CD4-positive, alpha-beta memory T cell (primary cell): ENCODE measurements at regions not wholly inside any gene's neighbourhood (a gene's known extent, or its start where the extent isn't known, plus 50 kb on each side); places are given as distances from the start of the nearest gene placed in this dataset.

Source experiments
- CTCF ChIA-PET: fragments of 350-600 bp; sonication (Branson Sonifier 250); formaldehyde crosslinking; loops from one replicate; lab custom pipeline; 2021; ENCODE audit warnings: inconsistent platforms; ENCODE audit not compliant: partially characterized antibody; lab: Charles Lee
- POLR2A ChIA-PET: fragments of 350-600 bp; sonication (Branson Sonifier 250); formaldehyde crosslinking; loops from one replicate; lab custom pipeline; 2021; ENCODE audit not compliant: partially characterized antibody; lab: Charles Lee
- DNase-seq, 5 donors: peaks; one replicate each; pipeline versions ENCODE4 v3.0.0 to v3.0.0-alpha.2; 2020 to 2022; ENCODE audit warnings: mixed read lengths in 1 of 5
- H3K27ac ChIP-seq: one replicate; pipeline ENCODE4 v1.7.0; 2013; ENCODE audit warnings: low read depth, low read length
- H3K27me3 ChIP-seq: 2 replicates; pipeline ENCODE4 v1.7.0; 2013; ENCODE audit warnings: mild to moderate bottlenecking, low read length, moderate library complexity; ENCODE audit not compliant: insufficient read depth
- H3K36me3 ChIP-seq: 2 replicates; pipeline ENCODE4 v1.7.0; 2013; ENCODE audit warnings: mild to moderate bottlenecking, low read length, moderate library complexity; ENCODE audit not compliant: insufficient read depth
- H3K4me1 ChIP-seq: 2 replicates; pipeline ENCODE4 v1.7.0; 2013; ENCODE audit warnings: mild to moderate bottlenecking, low read length, moderate library complexity; ENCODE audit not compliant: insufficient read depth
- H3K4me3 ChIP-seq, 2 donors: one replicate each; pipeline ENCODE4 v1.7.0; 2013; ENCODE audit warnings: low read length in 2 of 2, mild to moderate bottlenecking in 1 of 2
- H3K9me3 ChIP-seq, 2 donors: one replicate each; pipeline ENCODE4 v1.7.0; 2013; ENCODE audit warnings: low read length in 2 of 2, control low read depth in 1 of 2; ENCODE audit not compliant: control insufficient read depth in 1 of 2
- H3K27ac Mint-ChIP-seq, 7 donors: one replicate each; pipeline ENCODE4 v1.8.0; 2020 to 2021; ENCODE audit warnings: mixed read lengths in 7 of 7, mild to moderate bottlenecking in 6 of 7, inconsistent platforms in 3 of 7, moderate library complexity in 3 of 7
- H3K27me3 Mint-ChIP-seq, 2 donors: one replicate each; pipeline ENCODE4 v1.8.0; 2020 to 2021; ENCODE audit warnings: mixed read lengths in 2 of 2
- H3K36me3 Mint-ChIP-seq, 2 donors: one replicate each; pipeline ENCODE4 v1.8.0; 2020 to 2021; ENCODE audit warnings: mixed read lengths in 2 of 2, inconsistent platforms in 1 of 2, mild to moderate bottlenecking in 1 of 2
- H3K4me1 Mint-ChIP-seq, 4 donors: one replicate each; pipeline ENCODE4 v1.8.0; 2020 to 2021; ENCODE audit warnings: mixed read lengths in 4 of 4, mild to moderate bottlenecking in 1 of 4
- H3K4me3 Mint-ChIP-seq, 8 donors: one replicate each; pipeline ENCODE4 v1.8.0; 2020 to 2021; ENCODE audit warnings: mixed read lengths in 8 of 8, mild to moderate bottlenecking in 7 of 8, moderate library complexity in 6 of 8, inconsistent platforms in 3 of 8
- H3K9me3 Mint-ChIP-seq, 8 donors: one replicate each; pipeline ENCODE4 v1.8.0; 2020 to 2021; ENCODE audit warnings: mixed read lengths in 8 of 8, mild to moderate bottlenecking in 5 of 8, inconsistent platforms in 3 of 8, moderate library complexity in 1 of 8
- intact Hi-C: fragments of 100-400 bp; cut with micrococcal nuclease; formaldehyde crosslinking; loops from one replicate; pipeline ENCODE4 v1.15.1; 2023

DNA sequence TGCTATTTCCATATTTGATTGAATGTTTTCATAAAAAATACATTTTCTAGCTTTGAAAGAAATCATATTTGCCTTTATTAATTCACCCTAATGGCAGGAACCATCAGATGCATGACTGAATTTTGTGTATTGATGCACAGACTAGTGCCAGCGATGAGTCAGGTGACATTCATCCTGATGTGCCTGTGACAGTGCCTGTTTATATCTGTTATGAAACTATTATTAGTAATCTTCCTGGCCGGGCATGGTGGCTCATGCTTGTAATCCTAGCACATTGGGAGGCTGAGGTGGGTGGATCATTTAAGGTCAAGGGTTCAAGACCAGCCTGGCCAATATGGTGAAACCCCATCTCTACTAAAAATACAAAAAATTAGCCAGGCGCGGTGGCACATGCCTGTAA, 170.0 kb downstream of the TSN start:
- Mint-ChIP-seq H3K4me1 (no peaks in the 10 kb centered on the region), H3K36me3 (no peaks in the 10 kb centered on the region), H3K9me3 (peaks cover 0 to 3% (median 0%) of the 10 kb centered on the region in 8 donors), H3K27me3 (peaks cover 4 to 6% of the 10 kb centered on the region in 2 donors), H3K27ac (no peak overlapping the region), H3K4me3 (no peak overlapping the region)
- no peak overlapping the region for H3K27ac ChIP-seq
- POLR2A ChIA-PET: no interaction called here
- DNase-seq: no peak
- no peaks in the 10 kb centered on the region for H3K27me3 ChIP-seq
- CTCF ChIA-PET: interaction anchor here (0.8 kb wide), 1 partner anchor 10 kb away, joined by 3 read pairs; no protein-coding TSS in a partner anchor
- no peaks in the 10 kb centered on the region for H3K36me3 ChIP-seq
- no peak overlapping the region for H3K4me3 ChIP-seq
- intact Hi-C loops: no loop called here
- H3K4me1 ChIP-seq: no peaks in the 10 kb centered on the region
- H3K9me3 ChIP-seq: no peaks in the 10 kb centered on the region

DNA sequence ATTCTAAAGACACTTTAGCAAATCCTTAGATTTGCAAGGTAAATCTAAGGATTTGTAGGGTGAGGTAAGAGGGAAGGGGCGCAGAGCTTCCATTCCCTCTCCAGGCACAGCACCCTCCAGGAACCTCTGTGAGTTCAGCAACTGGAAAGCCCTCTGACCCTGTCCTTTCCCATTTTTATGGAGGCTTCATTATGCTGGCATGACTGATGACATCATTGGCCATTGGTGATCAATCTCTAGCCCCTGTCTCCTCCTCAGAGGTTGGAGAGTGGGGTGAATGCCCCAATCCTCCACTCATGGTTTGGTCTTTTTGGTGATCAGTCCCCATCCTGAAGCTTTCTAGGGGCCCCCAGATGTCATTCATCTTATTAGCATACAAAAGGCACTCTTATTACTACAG, 187.8 kb downstream of the TSN start:
- no peak overlapping the region for H3K4me3 Mint-ChIP-seq
- peaks cover 8 to 19% of the 10 kb centered on the region in 2 donors for H3K27me3 Mint-ChIP-seq
- no peaks in the 10 kb centered on the region for H3K4me1 ChIP-seq
- H3K4me1 Mint-ChIP-seq: peaks cover 0 to 1% (median 0%) of the 10 kb centered on the region in 4 donors
- no peak for DNase-seq
- POLR2A ChIA-PET: no interaction called here
- peaks cover 0 to 2% (median 0%) of the 10 kb centered on the region in 8 donors for H3K9me3 Mint-ChIP-seq
- H3K36me3 ChIP-seq: no peaks in the 10 kb centered on the region
- H3K4me3 ChIP-seq: no peak overlapping the region
- no peak overlapping the region for H3K27ac ChIP-seq
- no peaks in the 10 kb centered on the region for H3K9me3 ChIP-seq
- no peaks in the 10 kb centered on the region for H3K36me3 Mint-ChIP-seq
- no peaks in the 10 kb centered on the region for H3K27me3 ChIP-seq
- no peak overlapping the region for H3K27ac Mint-ChIP-seq
- CTCF ChIA-PET: no interaction called here
- intact Hi-C loops: no loop called here

DNA sequence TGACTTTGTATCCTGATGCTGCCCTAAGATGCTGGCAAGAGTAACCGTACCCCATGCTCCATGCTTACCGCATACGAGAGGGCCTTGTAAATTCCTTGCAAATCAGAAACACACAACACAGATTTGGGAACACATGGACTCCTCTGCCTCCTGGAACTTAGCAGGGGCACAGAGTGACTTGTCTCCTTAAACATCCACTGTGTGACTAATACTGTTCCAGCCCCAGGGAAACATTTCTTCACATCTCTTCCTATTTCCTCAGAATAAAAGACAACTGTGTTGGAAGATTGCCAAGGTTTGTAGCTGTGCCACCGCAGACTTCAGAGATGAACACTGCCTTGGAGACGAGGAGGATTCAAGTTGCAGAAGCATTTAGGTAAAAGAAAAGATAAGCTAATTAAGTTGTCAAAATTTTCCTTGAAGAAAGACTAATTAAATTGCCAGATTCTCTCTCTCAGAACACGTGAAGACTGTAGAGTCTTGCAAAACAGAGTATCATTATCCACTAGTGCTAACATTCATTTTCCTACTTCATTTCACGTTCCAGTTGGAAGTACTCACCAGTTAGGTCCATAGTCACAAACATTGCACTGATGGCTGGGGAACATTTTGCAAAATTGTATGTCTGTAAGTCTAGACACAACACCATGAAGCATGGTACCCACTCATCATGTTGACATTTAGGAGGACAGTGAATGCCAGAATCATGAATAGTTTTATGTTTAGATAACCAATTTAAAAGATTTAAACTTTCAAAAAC, 188.8 kb downstream of the TSN start:
- Mint-ChIP-seq H3K27me3 (peaks cover 8 to 19% of the 10 kb centered on the region in 2 donors), H3K27ac (no peak overlapping the region), H3K4me1 (peaks cover 0 to 1% (median 0%) of the 10 kb centered on the region in 4 donors), H3K9me3 (peaks cover 0 to 2% (median 0%) of the 10 kb centered on the region in 8 donors), H3K4me3 (no peak overlapping the region), H3K36me3 (no peaks in the 10 kb centered on the region)
- no peaks in the 10 kb centered on the region for H3K36me3 ChIP-seq
- no peak for DNase-seq
- H3K4me1 ChIP-seq: no peaks in the 10 kb centered on the region
- no peak overlapping the region for H3K4me3 ChIP-seq
- H3K27me3 ChIP-seq: no peaks in the 10 kb centered on the region
- CTCF ChIA-PET: no interaction called here
- no peak overlapping the region for H3K27ac ChIP-seq
- POLR2A ChIA-PET: no interaction called here
- intact Hi-C loops: no loop called here
- H3K9me3 ChIP-seq: no peaks in the 10 kb centered on the region

DNA sequence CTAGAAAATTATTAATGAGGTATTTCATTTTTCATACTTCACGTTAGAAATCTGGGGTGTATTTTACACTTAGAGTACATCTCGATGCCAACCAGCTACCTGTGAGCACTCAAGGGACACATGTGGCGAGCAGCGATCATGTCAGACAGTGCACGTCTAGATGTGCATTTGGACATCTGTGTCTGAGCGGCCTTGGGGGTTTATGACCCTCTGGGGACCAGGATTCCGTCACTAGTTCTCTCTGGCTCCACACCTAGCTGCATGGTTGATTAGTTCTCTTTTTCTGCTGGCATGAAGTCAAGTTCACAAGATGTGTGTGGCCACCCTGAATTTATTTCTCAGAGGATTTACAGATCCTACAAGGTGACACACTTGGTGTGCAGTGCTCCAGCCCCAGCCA, 192.2 kb downstream of the TSN start:
- Mint-ChIP-seq H3K27ac (no peak overlapping the region), H3K27me3 (peaks cover 5 to 9% of the 10 kb centered on the region in 2 donors), H3K4me1 (peaks cover 0 to 3% (median 0%) of the 10 kb centered on the region in 4 donors), H3K4me3 (no peak overlapping the region), H3K36me3 (no peaks in the 10 kb centered on the region), H3K9me3 (peaks cover 0 to 2% (median 0%) of the 10 kb centered on the region in 8 donors)
- CTCF ChIA-PET: no interaction called here
- Histone ChIP-seq H3K4me1 (no peaks in the 10 kb centered on the region), H3K27ac (no peak overlapping the region), H3K36me3 (no peaks in the 10 kb centered on the region), H3K27me3 (no peaks in the 10 kb centered on the region), H3K9me3 (no peaks in the 10 kb centered on the region), H3K4me3 (no peak overlapping the region)
- POLR2A ChIA-PET: no interaction called here
- DNase-seq: no peak
- intact Hi-C loops: no loop called here

DNA sequence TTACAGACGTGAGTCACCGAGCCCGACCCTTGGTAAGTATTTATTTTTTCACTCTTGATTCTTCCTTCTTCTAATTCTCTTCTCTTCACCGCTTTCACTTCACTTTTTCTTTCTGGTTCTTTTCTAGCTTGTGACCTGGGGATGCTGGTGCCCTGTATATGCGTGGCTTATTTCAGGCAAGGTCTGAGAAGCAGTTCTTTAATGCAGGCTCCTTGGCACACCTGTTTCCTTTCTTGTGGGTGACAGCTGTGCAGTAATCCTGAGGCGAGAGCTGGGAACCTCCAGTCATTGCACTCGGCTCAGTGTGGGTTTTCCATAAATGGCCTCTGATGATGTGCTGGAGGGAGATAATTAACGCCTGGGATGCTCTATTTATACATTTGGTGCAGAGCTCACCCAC, 193.8 kb downstream of the TSN start:
- peaks cover 0 to 3% (median 0%) of the 10 kb centered on the region in 4 donors for H3K4me1 Mint-ChIP-seq
- DNase-seq: no peak
- Histone ChIP-seq H3K9me3 (no peaks in the 10 kb centered on the region), H3K36me3 (no peaks in the 10 kb centered on the region), H3K4me3 (no peak overlapping the region), H3K27ac (no peak overlapping the region), H3K4me1 (no peaks in the 10 kb centered on the region), H3K27me3 (no peaks in the 10 kb centered on the region)
- no peak overlapping the region for H3K4me3 Mint-ChIP-seq
- peaks cover 1 to 9% of the 10 kb centered on the region in 2 donors for H3K27me3 Mint-ChIP-seq
- intact Hi-C loops: no loop called here
- POLR2A ChIA-PET: no interaction called here
- H3K36me3 Mint-ChIP-seq: no peaks in the 10 kb centered on the region
- H3K27ac Mint-ChIP-seq: no peak overlapping the region
- peaks cover 0 to 2% (median 0%) of the 10 kb centered on the region in 8 donors for H3K9me3 Mint-ChIP-seq
- CTCF ChIA-PET: interaction anchor here (1.1 kb wide), 1 partner anchor 19 kb away, joined by 4 read pairs; no protein-coding TSS in a partner anchor

DNA sequence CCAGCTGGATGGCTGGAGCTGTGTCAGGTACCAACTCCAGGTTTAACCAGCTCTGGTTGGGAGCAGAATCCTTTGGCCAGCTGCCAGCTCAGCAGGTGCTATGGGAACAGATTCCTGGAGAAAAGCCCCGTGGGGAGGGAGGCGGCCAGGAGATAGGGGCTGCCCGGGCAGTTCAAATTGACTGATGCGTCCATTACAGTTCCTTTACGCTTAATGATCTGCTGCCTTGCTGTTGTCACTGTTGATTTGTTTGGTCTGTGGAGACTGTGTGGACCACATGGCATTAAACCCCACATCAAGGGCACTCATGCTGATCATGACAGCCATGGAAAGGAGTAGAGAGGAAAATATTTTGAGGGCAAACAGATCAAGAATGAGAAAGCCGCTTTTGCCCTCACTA, 200.0 kb downstream of the TSN start:
- no peak overlapping the region for H3K27ac ChIP-seq
- no peak overlapping the region for H3K4me3 Mint-ChIP-seq
- intact Hi-C loops: no loop called here
- H3K27ac Mint-ChIP-seq: no peak overlapping the region
- H3K9me3 ChIP-seq: no peaks in the 10 kb centered on the region
- ChIA-PET POLR2A (no interaction called here), CTCF (no interaction called here)
- no peaks in the 10 kb centered on the region for H3K36me3 ChIP-seq
- DNase-seq: no peak
- H3K36me3 Mint-ChIP-seq: no peaks in the 10 kb centered on the region
- no peaks in the 10 kb centered on the region for H3K4me1 ChIP-seq
- no peaks in the 10 kb centered on the region for H3K27me3 ChIP-seq
- no peaks in the 10 kb centered on the region for H3K4me1 Mint-ChIP-seq
- H3K9me3 Mint-ChIP-seq: no peaks in the 10 kb centered on the region
- peaks cover 11 to 13% of the 10 kb centered on the region in 2 donors for H3K27me3 Mint-ChIP-seq
- no peak overlapping the region for H3K4me3 ChIP-seq

DNA sequence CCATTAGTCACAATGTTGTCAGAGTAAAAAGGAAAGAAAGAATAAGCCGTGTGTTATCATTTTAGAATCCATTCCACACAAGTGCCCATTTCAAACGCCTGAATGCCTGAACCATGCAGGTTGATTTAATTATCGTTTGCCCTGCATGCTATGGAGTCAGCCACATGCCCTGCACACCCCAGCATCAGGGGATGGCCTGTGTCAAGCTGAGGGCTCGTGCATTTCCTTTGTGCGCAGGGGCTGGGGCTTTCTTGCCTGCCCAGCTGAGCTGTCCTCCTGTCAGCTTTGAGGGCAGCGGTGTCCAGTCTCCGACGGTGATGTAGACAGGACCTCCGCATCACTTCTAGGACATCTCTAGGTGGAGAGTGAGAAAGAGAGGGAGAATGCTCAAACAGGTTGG, 200.4 kb downstream of the TSN start:
- Histone ChIP-seq H3K9me3 (no peaks in the 10 kb centered on the region), H3K27ac (no peak overlapping the region), H3K36me3 (no peaks in the 10 kb centered on the region), H3K4me3 (no peak overlapping the region), H3K27me3 (no peaks in the 10 kb centered on the region), H3K4me1 (no peaks in the 10 kb centered on the region)
- Mint-ChIP-seq H3K27ac (no peak overlapping the region), H3K4me3 (no peak overlapping the region), H3K27me3 (peaks cover 11 to 17% of the 10 kb centered on the region in 2 donors), H3K4me1 (no peaks in the 10 kb centered on the region), H3K36me3 (no peaks in the 10 kb centered on the region), H3K9me3 (no peaks in the 10 kb centered on the region)
- intact Hi-C loops: no loop called here
- POLR2A ChIA-PET: no interaction called here
- DNase-seq: no peak
- CTCF ChIA-PET: no interaction called here
